Hepatocyte (in vitro differentiated cells): ENCODE measurements at regions not wholly inside any gene's neighbourhood (a gene's known extent, or its start where the extent isn't known, plus 50 kb on each side); places are given as distances from the start of the nearest gene placed in this dataset.

Source experiments
- DNase-seq: peaks from one replicate; pipeline ENCODE4 v3.0.0-alpha.2; 2016; ENCODE audit warnings: low spot score
- H2AFZ ChIP-seq: fragments of 200-600 bp; sonication (generic); 2 replicates; pipeline ENCODE4 v1.6.0; 2016; ENCODE audit warnings: antibody characterized with exemption, mild to moderate bottlenecking
- H3K27ac ChIP-seq: fragments of 200-600 bp; sonication (generic); 2 replicates; pipeline ENCODE4 v1.5.1; 2016; ENCODE audit warnings: mild to moderate bottlenecking
- H3K27me3 ChIP-seq: fragments of 200-600 bp; sonication (generic); 2 replicates; pipeline ENCODE4 v1.6.1; 2016
- H3K36me3 ChIP-seq: fragments of 200-600 bp; sonication (generic); replicated peaks from 2 replicates; pipeline ENCODE4 v1.5.1; 2016; ENCODE audit warnings: low read depth; ENCODE audit not compliant: insufficient read depth
- H3K4me1 ChIP-seq: fragments of 200-600 bp; sonication (generic); 2 replicates; pipeline ENCODE4 v1.5.1; 2016; ENCODE audit warnings: mild to moderate bottlenecking, moderate library complexity; ENCODE audit not compliant: insufficient read depth
- H3K4me2 ChIP-seq: fragments of 200-600 bp; sonication (generic); 2 replicates; pipeline ENCODE4 v1.6.0; 2016
- H3K4me3 ChIP-seq: fragments of 200-600 bp; sonication (generic); 2 replicates; pipeline ENCODE4 v1.5.1; 2016; ENCODE audit warnings: mild to moderate bottlenecking
- H3K79me2 ChIP-seq: fragments of 200-600 bp; sonication (generic); 2 replicates; pipeline ENCODE4 v1.6.0; 2017; ENCODE audit warnings: mild to moderate bottlenecking
- H3K9me2 ChIP-seq: fragments of 200-600 bp; sonication (generic); replicated peaks from 2 replicates; pipeline ENCODE4 v1.6.0; 2017; ENCODE audit warnings: mild to moderate bottlenecking; ENCODE audit not compliant: insufficient read depth
- H3K9me3 ChIP-seq: fragments of 200-600 bp; sonication (generic); 2 replicates; pipeline ENCODE4 v1.5.1; 2016; ENCODE audit warnings: low read depth, mild to moderate bottlenecking
- H4K20me1 ChIP-seq: fragments of 200-600 bp; sonication (generic); 2 replicates; pipeline ENCODE4 v1.6.0; 2016; ENCODE audit warnings: mild to moderate bottlenecking; ENCODE audit not compliant: insufficient read depth, poor library complexity, severe bottlenecking
- CTCF ChIP-seq: fragments of 200-600 bp; sonication (generic); IDR thresholded peaks from 2 replicates; pipeline ENCODE4 v1.5.1; 2016; ENCODE audit warnings: antibody characterized with exemption, mild to moderate bottlenecking; ENCODE audit not compliant: poor library complexity
- EZH2 ChIP-seq: fragments of 200-600 bp; sonication (generic); IDR thresholded peaks from 2 replicates; pipeline ENCODE4 v1.6.1; 2016; ENCODE audit warnings: antibody characterized with exemption, mild to moderate bottlenecking, borderline replicate concordance
- EZH2phosphoT487 ChIP-seq: fragments of 200-600 bp; sonication (generic); IDR thresholded peaks from one replicate; pipeline ENCODE4 v1.6.1; 2018; ENCODE audit warnings: antibody characterized with exemption, mild to moderate bottlenecking, low read depth, moderate library complexity; ENCODE audit not compliant: unreplicated experiment, severe bottlenecking
- WGBS: methylation state at CpG from one replicate; pipeline ENCODE4 v1.1.6; 2016; ENCODE audit warnings: low lambda C conversion rate; ENCODE audit errors: missing lambda C conversion rate; 5-methylcytosine and 5-hydroxymethylcytosine counted together

GRCh38 chr7:110418659-110419280 is 672.2 kb upstream of the LRRN3 start:
- Histone ChIP-seq H3K27ac (no peak overlapping the region), H2AFZ (no peak overlapping the region), H3K9me2 (no peaks in the 10 kb centered on the region), H3K36me3 (no peaks in the 10 kb centered on the region), H3K4me2 (no peak overlapping the region), H3K4me1 (no peaks in the 10 kb centered on the region), H3K9me3 (no peaks in the 10 kb centered on the region), H4K20me1 (no peaks in the 10 kb centered on the region), H3K27me3 (no peaks in the 10 kb centered on the region), H3K79me2 (no peaks in the 10 kb centered on the region), H3K4me3 (no peak overlapping the region)
- no peak for DNase-seq
- WGBS = 58% methylated on average over 2 of the region's 2 CpGs
- no peak for TF ChIP-seq CTCF
- no peak for TF ChIP-seq EZH2
- no peak for TF ChIP-seq EZH2phosphoT487

GRCh38 chr7:110420788-110421187 is 670.1 kb upstream of the LRRN3 start:
- no peaks in the 10 kb centered on the region for H3K79me2 ChIP-seq
- no peaks in the 10 kb centered on the region for H3K4me1 ChIP-seq
- no peak overlapping the region for H3K4me3 ChIP-seq
- TF ChIP-seq CTCF (no peak), EZH2phosphoT487 (no peak), EZH2 (no peak)
- H3K9me2 ChIP-seq = no peaks in the 10 kb centered on the region
- H2AFZ ChIP-seq = no peak overlapping the region
- no peaks in the 10 kb centered on the region for H3K27me3 ChIP-seq
- no peaks in the 10 kb centered on the region for H3K36me3 ChIP-seq
- no peaks in the 10 kb centered on the region for H4K20me1 ChIP-seq
- no peak overlapping the region for H3K27ac ChIP-seq
- no peaks in the 10 kb centered on the region for H3K9me3 ChIP-seq
- 90% methylated on average over 1 of the region's 1 CpG for WGBS
- H3K4me2 ChIP-seq = no peak overlapping the region
- no peak for DNase-seq

GRCh38 chr7:110421490-110422241 is 669.3 kb upstream of the LRRN3 start:
- DNase-seq = no peak

More at GRCh38 chr7:110421490-110422241, 669.3 kb upstream of the LRRN3 start:
- Histone ChIP-seq H3K27me3 (no peaks in the 10 kb centered on the region), H3K79me2 (no peaks in the 10 kb centered on the region), H3K9me3 (no peaks in the 10 kb centered on the region), H3K9me2 (no peaks in the 10 kb centered on the region), H2AFZ (no peak overlapping the region), H4K20me1 (no peaks in the 10 kb centered on the region), H3K36me3 (no peaks in the 10 kb centered on the region), H3K27ac (no peak overlapping the region), H3K4me1 (no peaks in the 10 kb centered on the region), H3K4me3 (no peak overlapping the region), H3K4me2 (no peak overlapping the region)
- 75% methylated on average over 5 of the region's 5 CpGs for WGBS
- TF ChIP-seq EZH2phosphoT487 (no peak), EZH2 (no peak), CTCF (no peak)
